Cardiac muscle cell (in vitro differentiated cells and primary cell): ENCODE measurements at regions not wholly inside any gene's neighbourhood (a gene's known extent, or its start where the extent isn't known, plus 50 kb on each side); places are given as distances from the start of the nearest gene placed in this dataset.

Source experiments
- DNase-seq, 2 donors: peaks; one replicate each; pipeline versions ENCODE4 v3.0.0 to v3.0.0-alpha.2; 2010 to 2017; ENCODE audit warnings: low read depth in 1 of 2, low spot score in 1 of 2
- H3K27ac ChIP-seq: fragments of 200-600 bp; sonication (generic); 2 replicates; pipeline ENCODE4 v1.5.1; 2016
- H3K27me3 ChIP-seq: fragments of 200-600 bp; sonication (generic); 2 replicates; pipeline ENCODE4 v1.6.0; 2016; ENCODE audit warnings: control low read depth
- H3K36me3 ChIP-seq: fragments of 200-600 bp; sonication (generic); 2 replicates; pipeline ENCODE4 v1.5.1; 2016; ENCODE audit warnings: control low read depth
- H3K4me1 ChIP-seq: fragments of 200-600 bp; sonication (generic); 2 replicates; pipeline ENCODE4 v1.8.1; 2017; ENCODE audit warnings: low read depth, mild to moderate bottlenecking, mixed run types
- H3K4me3 ChIP-seq: fragments of 200-600 bp; sonication (generic); 2 replicates; pipeline ENCODE4 v1.5.1; 2016; ENCODE audit warnings: mild to moderate bottlenecking
- H3K9me3 ChIP-seq: fragments of 200-600 bp; sonication (generic); 2 replicates; pipeline ENCODE4 v1.5.1; 2017; ENCODE audit warnings: low read depth, mild to moderate bottlenecking, control low read depth
- CTCF ChIP-seq: IDR thresholded peaks from 2 replicates; pipeline ENCODE4 v1.5.1; 2012; ENCODE audit warnings: low read depth, mild to moderate bottlenecking, low read length

DNA sequence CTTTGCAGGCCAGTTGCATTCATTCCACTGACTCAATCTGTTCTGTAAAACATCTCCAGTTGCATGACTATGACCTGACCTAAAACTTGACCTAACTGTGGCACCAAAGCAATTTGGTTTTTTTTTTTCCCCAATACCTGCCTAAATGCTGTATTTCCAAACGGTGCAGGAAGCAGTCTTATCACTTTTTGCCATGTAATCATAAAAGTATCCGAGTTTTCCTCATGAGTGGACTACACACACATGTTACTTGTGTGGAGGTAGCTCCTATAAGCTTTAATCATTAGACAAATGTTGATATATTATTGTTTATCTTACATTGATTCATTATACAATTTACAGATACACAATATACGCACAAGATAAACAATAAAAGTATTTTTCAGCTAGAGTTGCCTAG, 373.7 kb downstream of the BTBD3 start:
- no peak overlapping the region for H3K27ac ChIP-seq
- no peak overlapping the region for H3K4me3 ChIP-seq
- no peaks in the 10 kb centered on the region for H3K4me1 ChIP-seq
- DNase-seq, result no peak
- H3K36me3 ChIP-seq, result no peaks in the 10 kb centered on the region
- TF ChIP-seq CTCF, result no peak
- no peaks in the 10 kb centered on the region for H3K9me3 ChIP-seq
- H3K27me3 ChIP-seq, result no peaks in the 10 kb centered on the region

DNA sequence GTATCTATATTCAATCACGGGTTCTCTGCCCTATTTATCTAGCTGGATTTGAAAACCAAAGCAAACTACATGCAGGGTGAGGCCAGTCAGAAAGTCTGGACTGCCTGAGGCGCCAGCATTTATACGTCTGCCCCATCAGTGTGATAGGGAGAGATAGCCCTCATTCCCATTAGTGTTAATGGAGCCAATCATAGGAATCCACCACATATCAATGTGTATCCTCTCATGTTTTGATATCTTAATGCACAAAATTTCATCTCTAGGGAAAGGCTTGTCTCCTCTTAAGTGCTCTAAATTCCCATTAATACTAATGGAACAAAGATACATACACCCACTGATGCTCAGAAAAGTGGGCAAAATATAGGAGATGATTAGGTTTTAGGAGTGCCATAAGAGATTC, 376.2 kb downstream of the BTBD3 start:
- Histone ChIP-seq H3K4me1 (no peaks in the 10 kb centered on the region), H3K4me3 (no peak overlapping the region), H3K36me3 (no peaks in the 10 kb centered on the region), H3K27me3 (no peaks in the 10 kb centered on the region), H3K27ac (no peak overlapping the region), H3K9me3 (no peaks in the 10 kb centered on the region)
- DNase-seq, result no peak
- TF ChIP-seq CTCF, result no peak

GRCh38 chr20:12294678-12295077, 377.0 kb downstream of the BTBD3 start:
- Histone ChIP-seq H3K4me3 (no peak overlapping the region), H3K27ac (no peak overlapping the region), H3K36me3 (no peaks in the 10 kb centered on the region), H3K9me3 (no peaks in the 10 kb centered on the region), H3K27me3 (no peaks in the 10 kb centered on the region), H3K4me1 (no peaks in the 10 kb centered on the region)
- no peak for TF ChIP-seq CTCF
- no peak for DNase-seq

- Histone ChIP-seq H3K4me3 (no peak overlapping the region), H3K4me1 (no peaks in the 10 kb centered on the region), H3K27ac (no peak overlapping the region), H3K36me3 (no peaks in the 10 kb centered on the region), H3K27me3 (no peaks in the 10 kb centered on the region), H3K9me3 (no peaks in the 10 kb centered on the region)
- TF ChIP-seq CTCF, result no peak
- DNase-seq, result peak in 1 of 2 donors; percentile 2
Measured at GRCh38 chr20:12305188-12305950, 387.7 kb downstream of the BTBD3 start.

GRCh38 chr20:12306107-12306506, 388.4 kb downstream of the BTBD3 start:
- Histone ChIP-seq H3K27ac (no peak overlapping the region), H3K36me3 (no peaks in the 10 kb centered on the region), H3K4me1 (no peaks in the 10 kb centered on the region), H3K27me3 (no peaks in the 10 kb centered on the region), H3K4me3 (no peak overlapping the region), H3K9me3 (no peaks in the 10 kb centered on the region)
- DNase-seq, result peak in 1 of 2 donors; percentile 37
- TF ChIP-seq CTCF, result no peak
